ENCODE measurements at regions not wholly inside any gene's neighbourhood (a gene's known extent, or its start where the extent isn't known, plus 50 kb on each side); places are given as distances from the start of the nearest gene placed in this dataset.

DNA sequence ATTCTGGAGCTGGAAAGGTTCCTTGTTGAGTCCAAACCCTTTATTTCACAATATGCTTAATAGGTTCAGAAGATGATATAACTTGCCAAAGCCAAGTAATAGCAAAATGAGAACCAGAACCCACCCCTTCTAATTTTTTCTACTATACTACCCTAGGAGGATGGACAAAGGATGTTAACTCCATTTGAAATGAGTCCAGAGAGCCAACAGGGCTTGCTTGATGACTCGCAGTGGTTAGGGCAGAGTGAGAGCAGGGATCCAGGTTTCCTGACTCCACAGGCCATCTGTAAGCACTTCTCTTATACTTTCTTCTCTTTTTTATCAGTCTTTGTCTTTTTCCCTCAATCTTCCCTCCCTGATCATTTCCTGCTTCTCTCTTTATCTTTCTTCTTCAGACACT, 668.1 kb downstream of the MED13L start:
- Histone ChIP-seq H3K9ac (replicated peaks; ENCODE audit: extremely low read depth, insufficient read depth, low read length) (no peak overlapping the region), H3K4me2 (ENCODE audit: insufficient read depth, low read length) (no peak overlapping the region), H4K20me1 (replicated peaks; ENCODE audit: control insufficient read depth, extremely low read depth, insufficient read depth, low read length) (no peaks in the 10 kb centered on the region), H3K27me3 (ENCODE audit: control insufficient read depth in 2 of 2, insufficient read depth in 2 of 2, low read length in 2 of 2) (no peaks in the 10 kb centered on the region), H3K9me1 (replicated peaks; ENCODE audit: control insufficient read depth, extremely low read depth, insufficient read depth, low read length) (no peaks in the 10 kb centered on the region), H3K9me3 (replicated peaks; ENCODE audit: control insufficient read depth, insufficient read depth, low read length) (peaks cover 11% of the 10 kb centered on the region), H3K4me1 (ENCODE audit: control insufficient read depth, extremely low read depth, insufficient read depth, low read length) (no peaks in the 10 kb centered on the region), H2AFZ (ENCODE audit: low read depth, low read length) (no peak overlapping the region), H3K4me3 (replicated peaks in 1 of 3; ENCODE audit: insufficient read depth in 1 of 3, low read depth in 1 of 3, low read length in 3 of 3) (no peak overlapping the region), H3K36me3 (ENCODE audit: control insufficient read depth in 2 of 2, extremely low read depth in 1 of 2, insufficient read depth in 2 of 2, low read length in 2 of 2) (no peaks in the 10 kb centered on the region), H3K79me2 (ENCODE audit: control insufficient read depth, insufficient read depth, low read length) (no peaks in the 10 kb centered on the region), H3K27ac (ENCODE audit: insufficient read depth, low read depth, low read length) (no peak overlapping the region)
- dilution Hi-C loops (cut with MboI; ENCODE audit: extremely low pct_ligation_motif_present, low sequenced_read_pairs), result no loop called here
- no TSS peak for BruUV-seq (replicated peaks)
- intact Hi-C loops (cut with micrococcal nuclease), result no loop called here
- POLR2A ChIA-PET, result no interaction called here
- no peak for DNase-seq (ENCODE audit: low read depth, low spot score)
- CTCF ChIA-PET, result no interaction called here
- no peak for FAIRE-seq
- no peak for TF ChIP-seq FOS (IDR thresholded peaks at IDR 0.05; ENCODE audit: borderline replicate concordance, insufficient read depth, low read length)

DNA sequence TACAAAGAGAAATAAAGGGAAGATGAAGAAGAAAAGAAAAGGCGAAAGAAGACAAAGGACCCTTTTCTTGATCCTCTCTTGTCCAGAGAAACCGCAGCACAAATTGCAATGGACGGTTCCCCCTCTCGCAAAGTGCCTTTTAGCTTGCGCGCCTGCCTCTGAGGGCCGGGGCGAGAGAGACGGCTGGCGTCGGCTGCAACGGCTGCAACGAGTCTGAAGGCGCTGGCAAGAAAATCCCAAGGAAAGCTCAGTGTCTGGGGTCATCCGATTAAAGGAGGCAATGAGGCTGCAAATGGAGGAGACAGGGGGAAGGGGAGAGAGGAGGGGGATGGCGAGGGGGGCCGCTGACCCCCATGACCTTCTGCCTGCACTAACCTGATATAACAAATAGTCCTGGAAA, 671.5 kb downstream of the MED13L start:
- Histone ChIP-seq H3K79me2 (ENCODE audit: control insufficient read depth, insufficient read depth, low read length) (no peaks in the 10 kb centered on the region), H2AFZ (ENCODE audit: low read depth, low read length) (no peak overlapping the region), H3K36me3 (ENCODE audit: control insufficient read depth in 2 of 2, extremely low read depth in 1 of 2, insufficient read depth in 2 of 2, low read length in 2 of 2) (no peaks in the 10 kb centered on the region), H3K4me1 (ENCODE audit: control insufficient read depth, extremely low read depth, insufficient read depth, low read length) (no peaks in the 10 kb centered on the region), H3K4me2 (ENCODE audit: insufficient read depth, low read length) (no peak overlapping the region), H3K4me3 (replicated peaks in 1 of 3; ENCODE audit: insufficient read depth in 1 of 3, low read depth in 1 of 3, low read length in 3 of 3) (no peak overlapping the region), H3K9me3 (replicated peaks; ENCODE audit: control insufficient read depth, insufficient read depth, low read length) (peaks cover 14% of the 10 kb centered on the region), H3K9me1 (replicated peaks; ENCODE audit: control insufficient read depth, extremely low read depth, insufficient read depth, low read length) (no peaks in the 10 kb centered on the region), H3K27me3 (ENCODE audit: control insufficient read depth in 2 of 2, insufficient read depth in 2 of 2, low read length in 2 of 2) (no peaks in the 10 kb centered on the region), H4K20me1 (replicated peaks; ENCODE audit: control insufficient read depth, extremely low read depth, insufficient read depth, low read length) (no peaks in the 10 kb centered on the region), H3K27ac (ENCODE audit: insufficient read depth, low read depth, low read length) (no peak overlapping the region), H3K9ac (replicated peaks; ENCODE audit: extremely low read depth, insufficient read depth, low read length) (no peak overlapping the region)
- CTCF ChIA-PET, result no interaction called here
- TF ChIP-seq POLR2A (IDR thresholded peaks at IDR 0.05; ENCODE audit: low read depth, low read length) (no peak), POLR2AphosphoS5 (IDR thresholded peaks at IDR 0.05; ENCODE audit: insufficient read depth, low read depth, low read length) (no peak), FOS (IDR thresholded peaks at IDR 0.05; ENCODE audit: borderline replicate concordance, insufficient read depth, low read length) (no peak), EZH2 (IDR thresholded peaks at IDR 0.05; ENCODE audit: borderline replicate concordance, low read depth, low read length, severe bottlenecking) (no peak), MYC (IDR thresholded peaks at IDR 0.05; ENCODE audit: low read depth, low read length) (no peak), JUN (IDR thresholded peaks at IDR 0.05; ENCODE audit: borderline replicate concordance, insufficient read depth, insufficient read length, low read depth) (no peak), GATA2 (IDR thresholded peaks at IDR 0.05; ENCODE audit: insufficient read depth, insufficient read length, low read depth, low read length) (no peak)
- TF ChIP-seq, protein P1, sequence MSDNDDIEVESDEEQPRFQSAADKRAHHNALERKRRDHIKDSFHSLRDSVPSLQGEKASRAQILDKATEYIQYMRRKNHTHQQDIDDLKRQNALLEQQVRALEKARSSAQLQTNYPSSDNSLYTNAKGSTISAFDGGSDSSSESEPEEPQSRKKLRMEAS (IDR thresholded peaks at IDR 0.05; ENCODE audit: insufficient read depth, insufficient read length), result no peak
- TF ChIP-seq, protein P2, sequence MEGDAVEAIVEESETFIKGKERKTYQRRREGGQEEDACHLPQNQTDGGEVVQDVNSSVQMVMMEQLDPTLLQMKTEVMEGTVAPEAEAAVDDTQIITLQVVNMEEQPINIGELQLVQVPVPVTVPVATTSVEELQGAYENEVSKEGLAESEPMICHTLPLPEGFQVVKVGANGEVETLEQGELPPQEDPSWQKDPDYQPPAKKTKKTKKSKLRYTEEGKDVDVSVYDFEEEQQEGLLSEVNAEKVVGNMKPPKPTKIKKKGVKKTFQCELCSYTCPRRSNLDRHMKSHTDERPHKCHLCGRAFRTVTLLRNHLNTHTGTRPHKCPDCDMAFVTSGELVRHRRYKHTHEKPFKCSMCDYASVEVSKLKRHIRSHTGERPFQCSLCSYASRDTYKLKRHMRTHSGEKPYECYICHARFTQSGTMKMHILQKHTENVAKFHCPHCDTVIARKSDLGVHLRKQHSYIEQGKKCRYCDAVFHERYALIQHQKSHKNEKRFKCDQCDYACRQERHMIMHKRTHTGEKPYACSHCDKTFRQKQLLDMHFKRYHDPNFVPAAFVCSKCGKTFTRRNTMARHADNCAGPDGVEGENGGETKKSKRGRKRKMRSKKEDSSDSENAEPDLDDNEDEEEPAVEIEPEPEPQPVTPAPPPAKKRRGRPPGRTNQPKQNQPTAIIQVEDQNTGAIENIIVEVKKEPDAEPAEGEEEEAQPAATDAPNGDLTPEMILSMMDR (IDR thresholded peaks at IDR 0.05; ENCODE audit: extremely low read depth in 1 of 2, insufficient read depth in 1 of 2, low read depth in 1 of 2, low read length in 2 of 2), result no peak
- POLR2A ChIA-PET, result no interaction called here
- intact Hi-C loops (cut with micrococcal nuclease) (no loop called here), dilution Hi-C loops (cut with MboI; ENCODE audit: extremely low pct_ligation_motif_present, low sequenced_read_pairs) (no loop called here)
- DNase-seq (ENCODE audit: low read depth, low spot score) (no peak), FAIRE-seq (no peak)
- no TSS peak for BruUV-seq (replicated peaks)

All from endothelial cell of umbilical vein (primary cell).